ENCODE measurements at regions not wholly inside any gene's neighbourhood (a gene's known extent, or its start where the extent isn't known, plus 50 kb on each side); places are given as distances from the start of the nearest gene placed in this dataset.
"Not testable (repeated sequence)": the region's sequence is repeated elsewhere in the genome, so short reads cannot be mapped to it uniquely, and the experiment has no call there.

DNA sequence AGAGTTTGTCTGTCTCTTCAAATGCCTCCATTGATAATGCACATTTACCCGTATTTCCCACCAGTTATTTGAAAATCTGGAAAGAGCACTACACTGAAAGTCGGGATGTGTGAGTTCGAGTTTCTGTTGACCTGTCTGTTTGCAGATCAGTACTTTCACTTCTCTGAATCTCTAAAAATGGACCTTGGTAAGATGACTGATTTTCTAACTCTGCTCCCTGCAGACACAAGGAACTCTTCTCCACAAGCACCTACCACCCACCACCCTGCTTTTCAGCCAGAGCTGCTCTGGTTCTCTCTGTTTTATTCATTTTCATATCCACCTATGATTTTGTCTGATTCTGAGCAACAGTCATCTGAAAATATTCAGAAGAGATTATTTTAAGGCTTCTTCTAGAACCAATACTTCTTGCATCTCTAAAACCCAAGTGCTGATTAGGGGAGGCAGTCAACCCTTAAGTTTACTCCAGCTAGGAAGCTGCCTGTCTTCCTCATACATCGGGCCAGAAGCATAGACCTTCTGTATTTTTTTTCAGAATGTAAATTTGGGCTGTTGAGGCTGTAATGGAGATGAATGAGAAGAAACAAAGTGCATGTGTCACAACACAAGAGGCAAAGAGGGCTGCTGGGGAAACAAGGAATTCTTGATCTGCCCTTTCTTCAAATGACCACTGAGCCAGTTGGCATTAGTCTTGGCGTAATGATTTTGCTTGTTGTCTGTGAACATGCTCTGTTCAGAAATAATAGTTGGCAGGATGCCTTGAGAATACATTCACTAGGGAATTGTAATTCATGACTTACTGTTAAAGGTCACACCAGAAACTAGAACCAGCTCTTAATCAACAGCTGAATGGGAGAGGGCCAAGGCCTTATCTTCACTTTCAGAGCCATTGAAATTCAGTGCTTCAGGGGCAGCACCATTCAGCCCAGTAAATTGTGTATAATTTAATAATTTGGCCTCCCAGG is 85.4 kb upstream of the MYLIP start:
- no peak overlapping the region for H3K4me3 ChIP-seq (ENCODE audit: low read depth, low read length)
- DNase-seq (ENCODE audit: low read depth): peak; percentile 15
- TF ChIP-seq, protein P1, sequence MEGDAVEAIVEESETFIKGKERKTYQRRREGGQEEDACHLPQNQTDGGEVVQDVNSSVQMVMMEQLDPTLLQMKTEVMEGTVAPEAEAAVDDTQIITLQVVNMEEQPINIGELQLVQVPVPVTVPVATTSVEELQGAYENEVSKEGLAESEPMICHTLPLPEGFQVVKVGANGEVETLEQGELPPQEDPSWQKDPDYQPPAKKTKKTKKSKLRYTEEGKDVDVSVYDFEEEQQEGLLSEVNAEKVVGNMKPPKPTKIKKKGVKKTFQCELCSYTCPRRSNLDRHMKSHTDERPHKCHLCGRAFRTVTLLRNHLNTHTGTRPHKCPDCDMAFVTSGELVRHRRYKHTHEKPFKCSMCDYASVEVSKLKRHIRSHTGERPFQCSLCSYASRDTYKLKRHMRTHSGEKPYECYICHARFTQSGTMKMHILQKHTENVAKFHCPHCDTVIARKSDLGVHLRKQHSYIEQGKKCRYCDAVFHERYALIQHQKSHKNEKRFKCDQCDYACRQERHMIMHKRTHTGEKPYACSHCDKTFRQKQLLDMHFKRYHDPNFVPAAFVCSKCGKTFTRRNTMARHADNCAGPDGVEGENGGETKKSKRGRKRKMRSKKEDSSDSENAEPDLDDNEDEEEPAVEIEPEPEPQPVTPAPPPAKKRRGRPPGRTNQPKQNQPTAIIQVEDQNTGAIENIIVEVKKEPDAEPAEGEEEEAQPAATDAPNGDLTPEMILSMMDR (IDR thresholded peaks at IDR 0.05; ENCODE audit: insufficient read depth, low read length): no peak

DNA sequence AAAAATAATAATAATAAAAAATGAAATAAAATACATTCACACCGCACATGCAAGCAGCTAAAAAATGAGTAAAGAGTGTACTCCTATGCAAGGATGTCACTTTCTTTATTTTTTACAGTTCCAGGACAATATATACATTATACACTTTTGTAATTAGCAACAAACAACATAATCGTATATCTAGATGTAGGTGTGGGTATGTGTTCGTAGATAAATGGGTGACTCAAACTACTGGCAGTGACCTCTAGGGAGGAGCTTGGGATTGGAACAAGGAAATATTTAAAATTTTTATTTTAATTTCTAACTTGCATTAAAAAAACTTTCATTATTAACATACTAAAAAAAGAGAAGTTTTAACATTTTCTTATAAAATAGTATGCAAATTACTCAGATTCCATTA is 86.1 kb upstream of the MYLIP start:
- DNase-seq (ENCODE audit: low read depth): no peak
- no peak overlapping the region for H3K4me3 ChIP-seq (ENCODE audit: low read depth, low read length)
- TF ChIP-seq, protein P1 (IDR thresholded peaks at IDR 0.05; ENCODE audit: insufficient read depth, low read length): no peak

DNA sequence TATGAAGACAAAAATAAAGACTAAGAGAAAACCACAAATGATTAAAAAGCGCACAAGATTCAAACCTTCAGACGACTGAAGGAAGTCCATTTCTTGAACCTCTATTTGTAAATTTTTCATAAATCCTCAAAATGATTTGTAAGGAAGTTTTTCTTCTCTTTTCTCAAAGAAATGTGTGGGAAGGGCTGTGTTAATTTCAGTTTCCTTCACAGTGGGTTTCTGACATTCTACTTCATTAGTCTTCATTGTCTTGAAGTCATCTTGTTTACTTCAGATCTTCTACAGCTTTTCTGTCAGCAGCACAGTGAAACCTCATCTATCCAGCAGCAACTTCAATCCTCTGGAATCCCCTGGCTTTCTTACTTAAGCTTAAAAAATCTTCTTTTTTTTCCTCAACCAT is 87.6 kb upstream of the MYLIP start:
- TF ChIP-seq, protein P1 (IDR thresholded peaks at IDR 0.05; ENCODE audit: insufficient read depth, low read length): no peak
- DNase-seq (ENCODE audit: low read depth): no peak
- H3K4me3 ChIP-seq (ENCODE audit: low read depth, low read length): no peak overlapping the region

DNA sequence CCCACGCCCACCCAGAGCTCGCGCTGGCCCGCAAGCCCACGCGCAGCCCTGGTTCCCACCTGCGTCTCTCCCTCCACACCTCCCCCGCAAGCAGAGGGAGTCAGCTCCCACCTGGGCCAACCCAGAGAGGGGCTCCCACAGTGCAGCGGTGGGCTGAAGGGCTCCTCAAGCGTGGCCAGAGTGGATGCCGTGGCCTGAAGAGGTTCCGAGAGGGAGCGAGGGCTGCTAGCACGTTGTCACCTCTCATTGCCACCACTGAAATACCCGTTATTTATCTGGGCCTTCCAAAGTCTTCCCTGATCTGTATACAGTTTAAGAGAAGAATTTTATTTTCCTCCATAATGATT is 88.3 kb upstream of the MYLIP start:
- H3K4me3 ChIP-seq (ENCODE audit: low read depth, low read length): no peak overlapping the region
- TF ChIP-seq, protein P1 (IDR thresholded peaks at IDR 0.05; ENCODE audit: insufficient read depth, low read length): no peak
- no peak for DNase-seq (ENCODE audit: low read depth)

DNA sequence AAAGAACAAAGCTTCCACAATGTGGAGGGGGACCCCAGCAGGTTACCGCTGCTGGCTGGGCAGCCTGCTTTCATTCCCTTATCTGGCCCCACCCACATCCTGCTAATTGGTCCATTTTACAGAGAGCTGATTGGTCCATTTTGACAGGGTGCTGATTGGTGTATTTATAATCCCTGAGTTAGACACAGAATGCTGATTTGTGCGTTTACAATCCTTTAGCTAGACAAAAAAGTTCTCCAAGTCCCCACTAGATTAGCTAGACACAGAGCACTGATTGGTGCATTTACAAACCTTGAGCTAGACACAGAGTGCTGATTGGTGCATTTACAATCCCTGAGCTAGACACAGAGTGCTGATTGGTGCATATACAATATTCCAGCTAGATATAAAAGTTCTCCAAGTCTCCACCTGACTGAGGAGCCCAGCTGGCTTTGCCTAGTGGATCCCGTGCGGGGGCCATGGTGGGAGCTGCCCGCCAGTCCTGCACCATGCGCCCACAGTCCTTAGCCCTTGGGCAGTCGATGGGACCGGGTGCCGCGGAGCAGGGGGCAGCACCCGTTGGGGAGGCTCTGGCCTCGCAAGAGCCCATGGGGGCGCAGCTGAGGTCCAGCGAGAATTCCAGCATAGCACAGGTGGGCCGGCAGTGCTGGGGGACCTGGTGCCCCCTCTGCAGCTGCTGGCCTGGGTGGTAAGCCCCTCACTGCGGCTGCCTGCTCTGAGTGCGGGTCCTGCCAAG is 88.8 kb upstream of the MYLIP start:
- DNase-seq (ENCODE audit: low read depth); H3K4me3 ChIP-seq (ENCODE audit: low read depth, low read length): not testable (repeated sequence)

DNA sequence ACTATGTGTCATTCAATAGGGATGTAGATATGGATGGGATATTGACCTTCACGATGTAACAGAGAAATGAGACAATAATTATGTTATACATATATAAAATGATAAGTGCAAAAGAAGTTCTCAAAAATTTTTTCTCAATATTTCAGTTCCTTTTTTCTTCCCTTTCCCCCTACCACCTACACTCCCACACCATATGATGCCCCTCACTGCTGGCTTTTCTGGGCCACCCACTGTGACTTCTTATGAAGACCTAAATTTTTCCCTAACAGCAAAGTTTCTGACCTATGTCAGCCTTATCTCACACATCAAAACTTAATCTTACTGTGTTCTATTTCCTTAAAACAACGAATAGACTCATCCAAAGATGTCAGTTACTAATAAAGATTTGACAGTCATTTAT is 89.9 kb upstream of the MYLIP start:
- TF ChIP-seq, protein P1 (IDR thresholded peaks at IDR 0.05; ENCODE audit: insufficient read depth, low read length): no peak
- no peak for DNase-seq (ENCODE audit: low read depth)
- no peak overlapping the region for H3K4me3 ChIP-seq (ENCODE audit: low read depth, low read length)

DNA sequence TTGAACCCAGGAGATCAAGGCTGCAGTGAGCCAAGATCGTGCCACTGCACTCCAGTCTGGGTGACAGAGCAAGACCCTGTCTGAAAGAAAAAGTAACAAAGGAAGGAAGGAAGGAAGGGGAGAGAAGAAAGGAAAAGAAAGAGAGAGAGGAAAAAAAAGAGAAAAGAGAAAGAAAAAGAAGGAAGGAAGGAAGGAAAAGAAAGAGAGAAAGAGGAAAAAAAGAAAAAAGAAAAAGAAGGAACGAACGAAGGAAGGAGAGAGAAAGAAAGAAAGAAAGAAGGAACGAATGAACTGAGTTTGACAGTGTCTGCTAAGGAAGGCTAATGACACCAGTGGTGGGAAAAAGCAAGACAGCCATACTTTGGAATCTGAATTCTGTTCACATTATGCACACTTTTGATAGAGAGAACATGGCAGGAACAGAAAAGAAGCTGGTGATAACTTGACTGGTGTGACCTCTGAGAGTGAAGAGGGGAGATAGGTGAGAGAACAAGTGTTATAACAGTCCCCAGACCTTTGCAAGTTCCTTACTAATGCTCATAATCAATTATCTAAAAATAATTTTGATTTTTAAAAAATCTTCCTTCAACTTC is 93.3 kb upstream of the MYLIP start:
- no peak for DNase-seq (ENCODE audit: low read depth)
- H3K4me3 ChIP-seq (ENCODE audit: low read depth, low read length): no peak overlapping the region
- TF ChIP-seq, protein P1 (IDR thresholded peaks at IDR 0.05; ENCODE audit: insufficient read depth, low read length): no peak

All from fibroblast of the aortic adventitia (primary cell).